Hepatocyte (in vitro differentiated cells): ENCODE measurements at regions not wholly inside any gene's neighbourhood (a gene's known extent, or its start where the extent isn't known, plus 50 kb on each side); places are given as distances from the start of the nearest gene placed in this dataset.
"Not testable (repeated sequence)": the region's sequence is repeated elsewhere in the genome, so short reads cannot be mapped to it uniquely, and the experiment has no call there.

Experiments used
- DNase-seq: peaks from one replicate; pipeline ENCODE4 v3.0.0-alpha.2; 2016; ENCODE audit warnings: low spot score
- H2AFZ ChIP-seq: fragments of 200-600 bp; sonication (generic); 2 replicates; pipeline ENCODE4 v1.6.0; 2016; ENCODE audit warnings: antibody characterized with exemption, mild to moderate bottlenecking
- H3K27ac ChIP-seq: fragments of 200-600 bp; sonication (generic); 2 replicates; pipeline ENCODE4 v1.5.1; 2016; ENCODE audit warnings: mild to moderate bottlenecking
- H3K27me3 ChIP-seq: fragments of 200-600 bp; sonication (generic); 2 replicates; pipeline ENCODE4 v1.6.1; 2016
- H3K36me3 ChIP-seq: fragments of 200-600 bp; sonication (generic); replicated peaks from 2 replicates; pipeline ENCODE4 v1.5.1; 2016; ENCODE audit warnings: low read depth; ENCODE audit not compliant: insufficient read depth
- H3K4me1 ChIP-seq: fragments of 200-600 bp; sonication (generic); 2 replicates; pipeline ENCODE4 v1.5.1; 2016; ENCODE audit warnings: mild to moderate bottlenecking, moderate library complexity; ENCODE audit not compliant: insufficient read depth
- H3K4me2 ChIP-seq: fragments of 200-600 bp; sonication (generic); 2 replicates; pipeline ENCODE4 v1.6.0; 2016
- H3K4me3 ChIP-seq: fragments of 200-600 bp; sonication (generic); 2 replicates; pipeline ENCODE4 v1.5.1; 2016; ENCODE audit warnings: mild to moderate bottlenecking
- H3K79me2 ChIP-seq: fragments of 200-600 bp; sonication (generic); 2 replicates; pipeline ENCODE4 v1.6.0; 2017; ENCODE audit warnings: mild to moderate bottlenecking
- H3K9me2 ChIP-seq: fragments of 200-600 bp; sonication (generic); replicated peaks from 2 replicates; pipeline ENCODE4 v1.6.0; 2017; ENCODE audit warnings: mild to moderate bottlenecking; ENCODE audit not compliant: insufficient read depth
- H3K9me3 ChIP-seq: fragments of 200-600 bp; sonication (generic); 2 replicates; pipeline ENCODE4 v1.5.1; 2016; ENCODE audit warnings: low read depth, mild to moderate bottlenecking
- H4K20me1 ChIP-seq: fragments of 200-600 bp; sonication (generic); 2 replicates; pipeline ENCODE4 v1.6.0; 2016; ENCODE audit warnings: mild to moderate bottlenecking; ENCODE audit not compliant: insufficient read depth, poor library complexity, severe bottlenecking
- EZH2 ChIP-seq: fragments of 200-600 bp; sonication (generic); IDR thresholded peaks from 2 replicates; pipeline ENCODE4 v1.6.1; 2016; ENCODE audit warnings: antibody characterized with exemption, mild to moderate bottlenecking, borderline replicate concordance
- EZH2phosphoT487 ChIP-seq: fragments of 200-600 bp; sonication (generic); IDR thresholded peaks from one replicate; pipeline ENCODE4 v1.6.1; 2018; ENCODE audit warnings: antibody characterized with exemption, mild to moderate bottlenecking, low read depth, moderate library complexity; ENCODE audit not compliant: unreplicated experiment, severe bottlenecking
- WGBS: methylation state at CpG from one replicate; pipeline ENCODE4 v1.1.6; 2016; ENCODE audit warnings: low lambda C conversion rate; ENCODE audit errors: missing lambda C conversion rate; 5-methylcytosine and 5-hydroxymethylcytosine counted together
- TF ChIP-seq, protein P1 (sequence below): fragments of 200-600 bp; sonication (generic); IDR thresholded peaks from 2 replicates; pipeline ENCODE4 v1.5.1; 2016; ENCODE audit warnings: antibody characterized with exemption, mild to moderate bottlenecking; ENCODE audit not compliant: poor library complexity

GRCh38 chr12:68984796-68985573 lies 52.0 kb upstream of the CPM start:
- Histone ChIP-seq H3K27ac (no peak overlapping the region), H3K4me3 (no peak overlapping the region), H3K4me2 (no peak overlapping the region), H4K20me1 (no peaks in the 10 kb centered on the region), H3K27me3 (no peaks in the 10 kb centered on the region), H3K36me3 (no peaks in the 10 kb centered on the region), H3K9me2 (no peaks in the 10 kb centered on the region), H3K9me3 (no peaks in the 10 kb centered on the region), H3K79me2 (no peaks in the 10 kb centered on the region), H3K4me1 (no peaks in the 10 kb centered on the region), H2AFZ (no peak overlapping the region)
- no peak for DNase-seq
- WGBS: 90% methylated on average over 8 of the region's 8 CpGs
- TF ChIP-seq, protein P1, sequence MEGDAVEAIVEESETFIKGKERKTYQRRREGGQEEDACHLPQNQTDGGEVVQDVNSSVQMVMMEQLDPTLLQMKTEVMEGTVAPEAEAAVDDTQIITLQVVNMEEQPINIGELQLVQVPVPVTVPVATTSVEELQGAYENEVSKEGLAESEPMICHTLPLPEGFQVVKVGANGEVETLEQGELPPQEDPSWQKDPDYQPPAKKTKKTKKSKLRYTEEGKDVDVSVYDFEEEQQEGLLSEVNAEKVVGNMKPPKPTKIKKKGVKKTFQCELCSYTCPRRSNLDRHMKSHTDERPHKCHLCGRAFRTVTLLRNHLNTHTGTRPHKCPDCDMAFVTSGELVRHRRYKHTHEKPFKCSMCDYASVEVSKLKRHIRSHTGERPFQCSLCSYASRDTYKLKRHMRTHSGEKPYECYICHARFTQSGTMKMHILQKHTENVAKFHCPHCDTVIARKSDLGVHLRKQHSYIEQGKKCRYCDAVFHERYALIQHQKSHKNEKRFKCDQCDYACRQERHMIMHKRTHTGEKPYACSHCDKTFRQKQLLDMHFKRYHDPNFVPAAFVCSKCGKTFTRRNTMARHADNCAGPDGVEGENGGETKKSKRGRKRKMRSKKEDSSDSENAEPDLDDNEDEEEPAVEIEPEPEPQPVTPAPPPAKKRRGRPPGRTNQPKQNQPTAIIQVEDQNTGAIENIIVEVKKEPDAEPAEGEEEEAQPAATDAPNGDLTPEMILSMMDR: no peak
- no peak for TF ChIP-seq EZH2phosphoT487
- TF ChIP-seq EZH2: no peak

GRCh38 chr12:68997526-68997925 lies 64.6 kb upstream of the CPM start:
- H3K9me2 ChIP-seq, H3K79me2 ChIP-seq, H3K27ac ChIP-seq, H3K4me2 ChIP-seq, H3K36me3 ChIP-seq, H3K9me3 ChIP-seq, H3K27me3 ChIP-seq, H4K20me1 ChIP-seq, DNase-seq, H3K4me3 ChIP-seq, H2AFZ ChIP-seq: not testable (repeated sequence)
- WGBS: 98% methylated on average over 4 of the region's 4 CpGs
- peaks cover 12% of the 10 kb centered on the region for H3K4me1 ChIP-seq

DNA sequence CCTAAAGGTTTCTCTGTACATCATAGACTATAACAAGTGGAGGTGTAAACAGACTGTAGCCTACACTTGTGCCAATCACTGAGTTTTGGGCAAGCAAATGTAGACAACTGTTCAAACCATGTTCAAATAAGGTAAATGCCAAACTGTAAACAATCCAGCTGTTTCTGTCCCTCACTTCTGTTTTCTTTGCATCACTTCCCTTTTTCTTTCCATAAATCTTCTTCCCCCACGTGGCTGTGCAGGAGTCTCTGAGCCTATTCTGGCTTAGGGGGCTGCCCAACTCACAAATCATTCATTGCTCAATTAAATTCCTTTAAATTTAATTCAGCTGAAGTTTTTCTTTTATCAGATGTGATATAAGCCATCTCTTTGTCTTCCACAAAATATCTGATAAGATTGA lies 65.1 kb upstream of the CPM start:
- no peak for DNase-seq
- Histone ChIP-seq H3K9me3 (no peaks in the 10 kb centered on the region), H2AFZ (no peak overlapping the region), H3K4me1 (peaks cover 14% of the 10 kb centered on the region), H3K9me2 (no peaks in the 10 kb centered on the region), H3K36me3 (no peaks in the 10 kb centered on the region), H4K20me1 (no peaks in the 10 kb centered on the region), H3K27ac (no peak overlapping the region), H3K4me3 (no peak overlapping the region), H3K4me2 (no peak overlapping the region), H3K79me2 (no peaks in the 10 kb centered on the region), H3K27me3 (no peaks in the 10 kb centered on the region)
- no peak for TF ChIP-seq EZH2
- TF ChIP-seq EZH2phosphoT487: no peak
- TF ChIP-seq, protein P1: no peak
- WGBS: 80% methylated on average over 1 of the region's 1 CpG

DNA sequence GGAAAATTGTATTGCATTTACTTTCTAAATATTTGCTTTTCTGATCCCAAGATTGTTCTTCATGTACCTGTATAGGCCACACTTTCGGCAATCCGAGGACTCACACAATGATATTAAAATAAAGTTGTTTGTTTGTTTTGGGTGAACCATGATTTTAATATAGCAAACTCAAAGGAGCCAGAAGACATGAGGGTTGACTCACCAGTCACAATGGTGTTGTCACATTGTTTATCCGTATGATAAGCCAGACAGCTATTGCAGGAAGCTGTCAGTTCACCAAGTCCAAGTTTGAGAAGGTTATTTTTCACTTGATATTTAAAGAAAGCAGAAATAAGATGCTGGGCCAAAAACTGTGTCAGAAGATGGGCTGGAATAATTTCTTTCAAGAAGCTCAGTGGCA lies 67.1 kb upstream of the CPM start:
- Histone ChIP-seq H3K9me2 (no peaks in the 10 kb centered on the region), H3K27ac (peak overlapping the region; percentile 91), H4K20me1 (no peaks in the 10 kb centered on the region), H3K4me1 (peaks cover 14% of the 10 kb centered on the region), H3K36me3 (no peaks in the 10 kb centered on the region), H3K4me2 (no peak overlapping the region), H3K4me3 (no peak overlapping the region), H2AFZ (no peak overlapping the region), H3K27me3 (no peaks in the 10 kb centered on the region), H3K79me2 (no peaks in the 10 kb centered on the region), H3K9me3 (no peaks in the 10 kb centered on the region)
- WGBS: 81% methylated on average over 3 of the region's 3 CpGs
- no peak for DNase-seq
- TF ChIP-seq EZH2: no peak
- TF ChIP-seq, protein P1: no peak
- TF ChIP-seq EZH2phosphoT487: no peak
